NCI-H1092 treated with DMSO at 0.1 percent for 48 hours (cell line): ENCODE measurements at regions not wholly inside any gene's neighbourhood (a gene's known extent, or its start where the extent isn't known, plus 50 kb on each side); places are given as distances from the start of the nearest gene placed in this dataset.

ENCODE experiments used
- DNase-seq: peaks from one replicate; lab custom pipeline; 2025; lab: John Stamatoyannopoulos, UW

GRCh38 chr15:61624950-61625349 lies 395.8 kb upstream of the RORA start:
- no peak for DNase-seq

- no peak for DNase-seq
These were observed 394.6 kb upstream of the RORA start for GRCh38 chr15:61623746-61624145.

- DNase-seq: no peak
These were observed 392.8 kb upstream of the RORA start for GRCh38 chr15:61621865-61622264.

GRCh38 chr15:61621146-61621545 lies 392.0 kb upstream of the RORA start:
- peak; percentile 54 for DNase-seq

- DNase-seq: no peak
These were observed 391.0 kb upstream of the RORA start for GRCh38 chr15:61620151-61620550.

GRCh38 chr15:61613729-61614128 lies 384.6 kb upstream of the RORA start:
- DNase-seq: no peak

- no peak for DNase-seq
These were observed 384.0 kb upstream of the RORA start for GRCh38 chr15:61613138-61613537.

- DNase-seq: no peak
These were observed 383.0 kb upstream of the RORA start for GRCh38 chr15:61612111-61612510.

- DNase-seq: no peak
These were observed 376.2 kb upstream of the RORA start for GRCh38 chr15:61605343-61605742.

- peak; percentile 79 for DNase-seq
These were observed 369.6 kb upstream of the RORA start for GRCh38 chr15:61598655-61599054.

GRCh38 chr15:61584410-61584809 lies 355.3 kb upstream of the RORA start:
- DNase-seq: no peak

GRCh38 chr15:61582092-61582491 lies 353.0 kb upstream of the RORA start:
- DNase-seq: no peak

- DNase-seq: no peak
These were observed 346.5 kb upstream of the RORA start for GRCh38 chr15:61575597-61575996.

GRCh38 chr15:61571026-61571425 lies 341.9 kb upstream of the RORA start:
- DNase-seq: no peak

- no peak for DNase-seq
These were observed 335.7 kb upstream of the RORA start for GRCh38 chr15:61564785-61565184.

- DNase-seq: no peak
These were observed 329.4 kb upstream of the RORA start for GRCh38 chr15:61558172-61559136.

- DNase-seq: no peak
These were observed 327.0 kb upstream of the RORA start for GRCh38 chr15:61556037-61556648.

- no peak for DNase-seq
These were observed 320.6 kb upstream of the RORA start for GRCh38 chr15:61549727-61550126.

GRCh38 chr15:61545763-61546162 lies 316.7 kb upstream of the RORA start:
- no peak for DNase-seq

- no peak for DNase-seq
These were observed 312.4 kb upstream of the RORA start for GRCh38 chr15:61541516-61541915.

- DNase-seq: no peak
These were observed 308.2 kb upstream of the RORA start for GRCh38 chr15:61537337-61537736.

GRCh38 chr15:61534986-61535385 lies 305.9 kb upstream of the RORA start:
- DNase-seq: no peak

- DNase-seq: no peak
These were observed 301.7 kb upstream of the RORA start for GRCh38 chr15:61530769-61531168.

- peak; percentile 14 for DNase-seq
These were observed 299.4 kb upstream of the RORA start for GRCh38 chr15:61528581-61528910.
